NB4 (cell line): ENCODE measurements at regions not wholly inside any gene's neighbourhood (a gene's known extent, or its start where the extent isn't known, plus 50 kb on each side); places are given as distances from the start of the nearest gene placed in this dataset.

Experiments
- CTCF ChIP-seq: IDR thresholded peaks from one replicate; pipeline ENCODE4 v1.5.1; 2012; ENCODE audit warnings: low read depth, low read length
- POLR2A ChIP-seq: IDR thresholded peaks from 2 replicates; pipeline ENCODE4 v1.6.1; 2011; ENCODE audit warnings: mild to moderate bottlenecking; ENCODE audit not compliant: insufficient read length; ENCODE audit errors: extremely low read depth

GRCh38 chr9:31471010-31471409 lies 913.4 kb upstream of the ACO1 start:
- TF ChIP-seq CTCF, result no peak
- TF ChIP-seq POLR2A, result no peak
